Smooth muscle cell (in vitro differentiated cells): ENCODE measurements at regions not wholly inside any gene's neighbourhood (a gene's known extent, or its start where the extent isn't known, plus 50 kb on each side); places are given as distances from the start of the nearest gene placed in this dataset.

Experiments used
- DNase-seq: peaks from one replicate; lab custom pipeline; 2025; ENCODE audit not compliant: unreplicated experiment; lab: John Stamatoyannopoulos, UW
- H2AFZ ChIP-seq: fragments of 200-600 bp; sonication (generic); 2 replicates; pipeline ENCODE4 v1.6.0; 2016; ENCODE audit warnings: antibody characterized with exemption, low read depth, mild to moderate bottlenecking
- H3F3A ChIP-seq: fragments of 200-600 bp; sonication (generic); 2 replicates; pipeline ENCODE4 v1.6.0; 2017; ENCODE audit warnings: antibody characterized with exemption, low read depth
- H3K27ac ChIP-seq: fragments of 200-600 bp; sonication (generic); 2 replicates; pipeline ENCODE4 v1.5.1; 2016; ENCODE audit warnings: low read depth, mild to moderate bottlenecking
- H3K27me3 ChIP-seq: fragments of 200-600 bp; sonication (generic); 2 replicates; pipeline ENCODE4 v1.6.1; 2016; ENCODE audit warnings: low read depth, mild to moderate bottlenecking
- H3K36me3 ChIP-seq: fragments of 200-600 bp; sonication (generic); 2 replicates; pipeline ENCODE4 v1.5.1; 2016; ENCODE audit warnings: low read depth
- H3K4me1 ChIP-seq: fragments of 200-600 bp; sonication (generic); 2 replicates; pipeline ENCODE4 v1.5.1; 2016; ENCODE audit warnings: low read depth
- H3K4me2 ChIP-seq: fragments of 200-600 bp; sonication (generic); 2 replicates; pipeline ENCODE4 v1.6.0; 2016; ENCODE audit warnings: mild to moderate bottlenecking
- H3K4me3 ChIP-seq: fragments of 200-600 bp; sonication (generic); 2 replicates; pipeline ENCODE4 v1.5.1; 2016; ENCODE audit warnings: mild to moderate bottlenecking
- H3K79me2 ChIP-seq: fragments of 200-600 bp; sonication (generic); 2 replicates; pipeline ENCODE4 v1.6.0; 2016; ENCODE audit warnings: low read depth, mild to moderate bottlenecking
- H3K9ac ChIP-seq: fragments of 200-600 bp; sonication (generic); 2 replicates; pipeline ENCODE4 v1.6.0; 2016; ENCODE audit warnings: low read depth
- H3K9me3 ChIP-seq: fragments of 200-600 bp; sonication (generic); replicated peaks from 2 replicates; pipeline ENCODE4 v1.5.1; 2016; ENCODE audit warnings: low read depth
- H4K20me1 ChIP-seq: fragments of 200-600 bp; sonication (generic); 2 replicates; pipeline ENCODE4 v1.6.0; 2016; ENCODE audit warnings: low read depth
- CTCF ChIP-seq: fragments of 200-600 bp; sonication (generic); IDR thresholded peaks from 2 replicates; pipeline ENCODE4 v1.5.1; 2017; ENCODE audit warnings: borderline replicate concordance, mild to moderate bottlenecking, antibody characterized with exemption; ENCODE audit not compliant: insufficient read depth, poor library complexity, severe bottlenecking
- WGBS: methylation state at CpG from one replicate; pipeline ENCODE4 v1.1.7; 2016; ENCODE audit warnings: low lambda C conversion rate; 5-methylcytosine and 5-hydroxymethylcytosine counted together

- Histone ChIP-seq H3K36me3 (no peaks in the 10 kb centered on the region), H3K27me3 (no peaks in the 10 kb centered on the region), H3K27ac (no peak overlapping the region), H3K4me3 (no peak overlapping the region), H3K9ac (no peak overlapping the region), H3F3A (no peaks in the 10 kb centered on the region), H3K4me1 (peaks cover 11% of the 10 kb centered on the region), H3K4me2 (no peak overlapping the region), H2AFZ (no peak overlapping the region), H4K20me1 (no peaks in the 10 kb centered on the region), H3K9me3 (no peaks in the 10 kb centered on the region), H3K79me2 (no peaks in the 10 kb centered on the region)
- no peak for DNase-seq
- TF ChIP-seq CTCF = no peak
- WGBS = 90% methylated on average over 10 of the region's 10 CpGs
These were observed 176.8 kb upstream of the TRIB2 start for GRCh38 chr2:12539776-12540562.

GRCh38 chr2:12543076-12543977 lies 173.4 kb upstream of the TRIB2 start:
- Histone ChIP-seq H3K9ac (no peak overlapping the region), H3K79me2 (no peaks in the 10 kb centered on the region), H3K27ac (no peak overlapping the region), H3F3A (no peaks in the 10 kb centered on the region), H3K9me3 (no peaks in the 10 kb centered on the region), H3K4me3 (no peak overlapping the region), H3K36me3 (no peaks in the 10 kb centered on the region), H3K4me2 (peak overlapping the region; percentile 29), H4K20me1 (no peaks in the 10 kb centered on the region), H2AFZ (peak overlapping the region; percentile 30), H3K4me1 (peaks cover under 1% of the 10 kb centered on the region), H3K27me3 (no peaks in the 10 kb centered on the region)
- no peak for TF ChIP-seq CTCF
- DNase-seq = no peak
- 80% methylated on average over 11 of the region's 11 CpGs for WGBS

- no peaks in the 10 kb centered on the region for H3K9me3 ChIP-seq
- no peaks in the 10 kb centered on the region for H4K20me1 ChIP-seq
- DNase-seq = no peak
- no peaks in the 10 kb centered on the region for H3K79me2 ChIP-seq
- no peaks in the 10 kb centered on the region for H3F3A ChIP-seq
- no peak for TF ChIP-seq CTCF
- peaks cover 8% of the 10 kb centered on the region for H3K4me1 ChIP-seq
- H3K9ac ChIP-seq = no peak overlapping the region
- 72% methylated on average over 7 of the region's 7 CpGs for WGBS
- no peak overlapping the region for H3K27ac ChIP-seq
- peak overlapping the region; percentile 29 for H3K4me2 ChIP-seq
- H3K27me3 ChIP-seq = no peaks in the 10 kb centered on the region
- no peak overlapping the region for H3K4me3 ChIP-seq
- H2AFZ ChIP-seq = peak overlapping the region; percentile 30
- H3K36me3 ChIP-seq = no peaks in the 10 kb centered on the region
These were observed 172.7 kb upstream of the TRIB2 start for GRCh38 chr2:12543978-12544558.
